ENCODE measurements at regions not wholly inside any gene's neighbourhood (a gene's known extent, or its start where the extent isn't known, plus 50 kb on each side); places are given as distances from the start of the nearest gene placed in this dataset.

DNA sequence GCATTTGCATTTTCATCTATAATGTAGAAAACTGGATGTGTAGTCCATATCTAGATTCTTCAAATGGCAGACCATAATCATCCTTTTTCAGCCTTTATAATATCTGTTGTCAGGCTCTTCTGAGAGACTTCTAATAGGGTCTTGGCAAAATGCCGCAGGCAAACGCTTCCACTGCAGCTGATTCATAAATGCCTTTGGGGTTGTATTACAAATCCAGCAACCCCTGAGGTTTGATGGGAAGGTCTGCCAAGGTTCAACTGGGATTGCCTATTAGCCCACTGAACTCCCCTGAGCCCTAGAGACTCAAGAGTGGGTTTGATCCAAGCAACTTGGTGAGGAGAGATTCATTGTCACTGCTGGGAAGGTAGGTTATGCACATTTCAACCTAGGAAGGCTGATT, 365.2 kb upstream of the POU3F2 start:
- H3K4me2 ChIP-seq (ENCODE audit: control insufficient read depth, insufficient read depth) = no peak overlapping the region

More for the DNA sequence above, 365.2 kb upstream of the POU3F2 start:
- H2AFZ ChIP-seq (ENCODE audit: control insufficient read depth, low read depth, low read length) = no peak overlapping the region
- in situ Hi-C loops (cut with MboI) (no loop called here), intact Hi-C loops (cut with micrococcal nuclease; ENCODE audit: unreplicated experiment) (no loop called here)
- no peaks in the 10 kb centered on the region for H3K4me1 ChIP-seq (ENCODE audit: control insufficient read depth, insufficient read depth, low read length)
- H3K36me3 ChIP-seq (ENCODE audit: control insufficient read depth in 2 of 2, insufficient read depth in 2 of 2, low read length in 1 of 2) = no peaks in the 10 kb centered on the region
- H4K20me1 ChIP-seq (ENCODE audit: control insufficient read depth, insufficient read depth) = no peaks in the 10 kb centered on the region; the same call in 1 of the 2 replicates
- no peaks in the 10 kb centered on the region for H3K79me2 ChIP-seq (ENCODE audit: control insufficient read depth, insufficient read depth, low read length)
- FAIRE-seq (no peak), DNase-seq (ENCODE audit: low read depth, low spot score) (no peak), ATAC-seq (no peak)
- no TSS peak for BruUV-seq (replicated peaks)
- RAD21 ChIA-PET (ENCODE audit: unreplicated experiment) = no interaction called here
- no peak overlapping the region for H3K4me3 ChIP-seq
- CTCF ChIA-PET = no interaction called here
- TF ChIP-seq RCOR1 (conservative IDR thresholded peaks at IDR 0.05; ENCODE audit: low read depth, low read length) = no peak
- TF ChIP-seq, protein P1, sequence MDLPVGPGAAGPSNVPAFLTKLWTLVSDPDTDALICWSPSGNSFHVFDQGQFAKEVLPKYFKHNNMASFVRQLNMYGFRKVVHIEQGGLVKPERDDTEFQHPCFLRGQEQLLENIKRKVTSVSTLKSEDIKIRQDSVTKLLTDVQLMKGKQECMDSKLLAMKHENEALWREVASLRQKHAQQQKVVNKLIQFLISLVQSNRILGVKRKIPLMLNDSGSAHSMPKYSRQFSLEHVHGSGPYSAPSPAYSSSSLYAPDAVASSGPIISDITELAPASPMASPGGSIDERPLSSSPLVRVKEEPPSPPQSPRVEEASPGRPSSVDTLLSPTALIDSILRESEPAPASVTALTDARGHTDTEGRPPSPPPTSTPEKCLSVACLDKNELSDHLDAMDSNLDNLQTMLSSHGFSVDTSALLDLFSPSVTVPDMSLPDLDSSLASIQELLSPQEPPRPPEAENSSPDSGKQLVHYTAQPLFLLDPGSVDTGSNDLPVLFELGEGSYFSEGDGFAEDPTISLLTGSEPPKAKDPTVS (IDR thresholded peaks at IDR 0.05; ENCODE audit: low read depth, low read length) = no peak
- no peak for TF ChIP-seq PAX5 (IDR thresholded peaks at IDR 0.05; ENCODE audit: borderline replicate concordance, low read depth, low read length)
- TF ChIP-seq SREBF2 (IDR thresholded peaks at IDR 0.05; ENCODE audit: low read length) = no peak
- no peak for TF ChIP-seq TAF1 (IDR thresholded peaks at IDR 0.05; ENCODE audit: borderline replicate concordance, low read depth, low read length)
- no peak for TF ChIP-seq CREM (IDR thresholded peaks at IDR 0.05; ENCODE audit: low read depth)
- TF ChIP-seq, protein P2, sequence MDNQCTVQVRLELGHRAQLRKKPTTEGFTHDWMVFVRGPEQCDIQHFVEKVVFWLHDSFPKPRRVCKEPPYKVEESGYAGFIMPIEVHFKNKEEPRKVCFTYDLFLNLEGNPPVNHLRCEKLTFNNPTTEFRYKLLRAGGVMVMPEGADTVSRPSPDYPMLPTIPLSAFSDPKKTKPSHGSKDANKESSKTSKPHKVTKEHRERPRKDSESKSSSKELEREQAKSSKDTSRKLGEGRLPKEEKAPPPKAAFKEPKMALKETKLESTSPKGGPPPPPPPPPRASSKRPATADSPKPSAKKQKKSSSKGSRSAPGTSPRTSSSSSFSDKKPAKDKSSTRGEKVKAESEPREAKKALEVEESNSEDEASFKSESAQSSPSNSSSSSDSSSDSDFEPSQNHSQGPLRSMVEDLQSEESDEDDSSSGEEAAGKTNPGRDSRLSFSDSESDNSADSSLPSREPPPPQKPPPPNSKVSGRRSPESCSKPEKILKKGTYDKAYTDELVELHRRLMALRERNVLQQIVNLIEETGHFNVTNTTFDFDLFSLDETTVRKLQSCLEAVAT (IDR thresholded peaks at IDR 0.05) = no peak
- 45% methylated on average over 2 of the region's 2 CpGs for WGBS (ENCODE audit: insufficient coverage, insufficient replicate concordance, low lambda C conversion rate, missing lambda C conversion rate)
- no peaks in the 10 kb centered on the region for H3K27me3 ChIP-seq (replicated peaks in 1 of 2; ENCODE audit: control insufficient read depth in 2 of 2, insufficient read depth in 2 of 2, low read length in 1 of 2)
- SMC1A ChIA-PET (ENCODE audit: uncharacterized antibody, unreplicated experiment) = no interaction called here
- H3K9me3 ChIP-seq (replicated peaks; ENCODE audit: control insufficient read depth, insufficient read depth, low read length) = no peaks in the 10 kb centered on the region; the same call in 2 of the 3 replicates
- POLR2A ChIA-PET = no interaction called here
- no peak overlapping the region for H3K27ac ChIP-seq (ENCODE audit: control insufficient read depth, insufficient read depth)
- H3K9ac ChIP-seq (ENCODE audit: control insufficient read depth, insufficient read depth, low read length) = no peak overlapping the region

Measured in GM12878 (cell line).